T-cell (primary cell): ENCODE measurements at regions not wholly inside any gene's neighbourhood (a gene's known extent, or its start where the extent isn't known, plus 50 kb on each side); places are given as distances from the start of the nearest gene placed in this dataset.

ENCODE experiments used
- ATAC-seq, 4 experiments: fragments of 200-7000 bp in 3 of 4; fragments of 150-1000 bp in 1 of 4; cut with Tn5 transposase; replicated peaks in 1 of 4; 1 replicate in 3 of 4; 2 replicates in 1 of 4; pipeline ENCODE4 v1.10.0; 2021; ENCODE audit warnings: moderate library complexity in 3 of 4, mild to moderate bottlenecking in 2 of 4, moderate number of reproducible peaks in 1 of 4
- CTCF ChIA-PET, 2 donors: fragments of 300-600 bp; sonication (Branson Sonifier 250); formaldehyde crosslinking; loops; one replicate each; lab custom pipeline; 2022; ENCODE audit warnings: antibody characterized with exemption in 2 of 2; lab: Charles Lee
- POLR2A ChIA-PET, 2 donors: fragments of 300-600 bp; sonication (Branson Sonifier 250); formaldehyde crosslinking; loops; one replicate each; lab custom pipeline; 2022; ENCODE audit warnings: antibody characterized with exemption in 2 of 2; lab: Charles Lee
- DNase-seq, 35 experiments: peaks; one replicate each; pipeline versions ENCODE4 v3.0.0 to v3.0.0-alpha.2; 2013 to 2023
- H3K27ac ChIP-seq: one replicate; pipeline ENCODE4 v1.5.1; 2013; ENCODE audit warnings: low read length
- H3K27me3 ChIP-seq, 2 experiments: replicated peaks in 1 of 2; 1 replicate in 1 of 2; 2 replicates in 1 of 2; pipeline versions ENCODE4 v1.6.1 to v1.7.0; 2013; ENCODE audit warnings: low read length in 1 of 2, mixed read lengths in 1 of 2; ENCODE audit not compliant: control insufficient read depth in 2 of 2, insufficient read depth in 2 of 2; ENCODE audit errors: extremely low read depth in 1 of 2
- H3K36me3 ChIP-seq, 2 donors: 1 replicate in 1 of 2; 2 replicates in 1 of 2; pipeline versions ENCODE4 v1.6.1 to v1.7.0; 2013; ENCODE audit warnings: low read length in 1 of 2; ENCODE audit not compliant: control insufficient read depth in 2 of 2, insufficient read depth in 1 of 2; ENCODE audit errors: extremely low read depth in 1 of 2
- H3K4me1 ChIP-seq, 2 experiments: 1 replicate in 1 of 2; 2 replicates in 1 of 2; pipeline versions ENCODE4 v1.6.1 to v1.7.0; 2013; ENCODE audit warnings: low read length in 2 of 2, mixed read lengths in 1 of 2; ENCODE audit not compliant: insufficient read depth in 2 of 2, control insufficient read depth in 1 of 2; ENCODE audit errors: extremely low read depth in 1 of 2
- H3K4me3 ChIP-seq, 2 donors: 1 replicate in 1 of 2; 2 replicates in 1 of 2; pipeline versions ENCODE4 v1.5.1 to v1.7.0; 2013; ENCODE audit warnings: mild to moderate bottlenecking in 2 of 2, low read length in 1 of 2, moderate library complexity in 1 of 2; ENCODE audit not compliant: control insufficient read depth in 1 of 2; ENCODE audit errors: extremely low read depth in 1 of 2
- H3K9me3 ChIP-seq: 2 replicates; pipeline ENCODE4 v1.7.0; 2013
- H3K27ac Mint-ChIP-seq, 2 donors: one replicate each; pipeline ENCODE4 v1.8.0; 2020 to 2021; ENCODE audit warnings: mild to moderate bottlenecking in 2 of 2, mixed read lengths in 2 of 2
- H3K27me3 Mint-ChIP-seq, 2 donors: one replicate each; pipeline ENCODE4 v1.8.0; 2021 to 2022; ENCODE audit warnings: mixed read lengths in 2 of 2
- H3K36me3 Mint-ChIP-seq: one replicate; pipeline ENCODE4 v1.8.0; 2021; ENCODE audit warnings: mixed read lengths
- H3K4me1 Mint-ChIP-seq, 3 donors: one replicate each; pipeline ENCODE4 v1.8.0; 2020 to 2022; ENCODE audit warnings: mixed read lengths in 3 of 3, mild to moderate bottlenecking in 1 of 3
- H3K4me3 Mint-ChIP-seq, 3 donors: one replicate each; pipeline ENCODE4 v1.8.0; 2020 to 2022; ENCODE audit warnings: mild to moderate bottlenecking in 3 of 3, mixed read lengths in 3 of 3, moderate library complexity in 3 of 3
- H3K9me3 Mint-ChIP-seq, 3 donors: one replicate each; pipeline ENCODE4 v1.8.0; 2020 to 2022; ENCODE audit warnings: mixed read lengths in 3 of 3
- WGBS: methylation state at CpG from one replicate; pipeline ENCODE4 v1.1.5; 2013; ENCODE audit warnings: missing lambda C conversion rate; ENCODE audit not compliant: insufficient coverage; 5-methylcytosine and 5-hydroxymethylcytosine counted together

GRCh38 chr6:165864925-165865324 lies 201.9 kb upstream of the PDE10A start:
- Mint-ChIP-seq H3K4me1 (no peaks in the 10 kb centered on the region), H3K4me3 (no peak overlapping the region), H3K27ac (no peak overlapping the region), H3K36me3 (no peaks in the 10 kb centered on the region), H3K27me3 (peaks cover 18 to 34% of the 10 kb centered on the region in 2 donors), H3K9me3 (peaks cover 9 to 30% (median 16%) of the 10 kb centered on the region in 3 donors)
- H3K27me3 ChIP-seq: peaks cover 0 to 6% of the 10 kb centered on the region in 2 experiments
- WGBS: 80% methylated on average over 1 of the region's 1 CpG
- no peak overlapping the region for H3K27ac ChIP-seq
- no peaks in the 10 kb centered on the region for H3K9me3 ChIP-seq
- DNase-seq: no peak
- no peaks in the 10 kb centered on the region for H3K4me1 ChIP-seq
- POLR2A ChIA-PET: no interaction called here
- CTCF ChIA-PET: interaction anchor here in 1 of 2 donors (1.0 kb wide), 1 partner anchor 17 kb away, joined by 3 read pairs; no protein-coding TSS in a partner anchor
- H3K36me3 ChIP-seq: no peaks in the 10 kb centered on the region
- H3K4me3 ChIP-seq: no peak overlapping the region
- no peak for ATAC-seq

- CTCF ChIA-PET: no interaction called here
These were observed 201.2 kb upstream of the PDE10A start for GRCh38 chr6:165864218-165864617.

GRCh38 chr6:165863801-165864200 lies 200.8 kb upstream of the PDE10A start:
- CTCF ChIA-PET: no interaction called here
- no peak overlapping the region for H3K27ac Mint-ChIP-seq
- no peaks in the 10 kb centered on the region for H3K36me3 Mint-ChIP-seq
- no peaks in the 10 kb centered on the region for H3K36me3 ChIP-seq
- POLR2A ChIA-PET: no interaction called here
- H3K27ac ChIP-seq: no peak overlapping the region
- ATAC-seq (no peak), DNase-seq (no peak)
- H3K4me1 ChIP-seq: no peaks in the 10 kb centered on the region
- H3K4me3 Mint-ChIP-seq: no peak overlapping the region
- peaks cover 18 to 35% of the 10 kb centered on the region in 2 donors for H3K27me3 Mint-ChIP-seq
- no peaks in the 10 kb centered on the region for H3K9me3 ChIP-seq
- H3K4me3 ChIP-seq: no peak overlapping the region
- H3K4me1 Mint-ChIP-seq: no peaks in the 10 kb centered on the region
- H3K9me3 Mint-ChIP-seq: peaks cover 0 to 21% (median 9%) of the 10 kb centered on the region in 3 donors
- H3K27me3 ChIP-seq: peaks cover 0 to 9% of the 10 kb centered on the region in 2 experiments
- WGBS: no CpG with 5 or more reads among the region's 3 CpGs

More at GRCh38 chr6:165864218-165864617, 201.2 kb upstream of the PDE10A start:
- ATAC-seq (no peak), DNase-seq (no peak)
- POLR2A ChIA-PET: no interaction called here
- Histone ChIP-seq H3K36me3 (no peaks in the 10 kb centered on the region), H3K4me1 (no peaks in the 10 kb centered on the region), H3K9me3 (no peaks in the 10 kb centered on the region), H3K4me3 (no peak overlapping the region), H3K27ac (no peak overlapping the region), H3K27me3 (peaks cover 0 to 9% of the 10 kb centered on the region in 2 experiments)
- Mint-ChIP-seq H3K36me3 (no peaks in the 10 kb centered on the region), H3K27me3 (peaks cover 18 to 35% of the 10 kb centered on the region in 2 donors), H3K4me1 (no peaks in the 10 kb centered on the region), H3K4me3 (no peak overlapping the region), H3K9me3 (peaks cover 2 to 23% (median 9%) of the 10 kb centered on the region in 3 donors), H3K27ac (no peak overlapping the region)

- ATAC-seq (no peak), DNase-seq (no peak)
- peaks cover 0 to 9% of the 10 kb centered on the region in 2 experiments for H3K27me3 ChIP-seq
- no peaks in the 10 kb centered on the region for H3K4me1 Mint-ChIP-seq
- H3K4me3 ChIP-seq: no peak overlapping the region
- H3K27me3 Mint-ChIP-seq: peaks cover 18 to 38% of the 10 kb centered on the region in 2 donors
- no peaks in the 10 kb centered on the region for H3K4me1 ChIP-seq
- ChIA-PET CTCF (no interaction called here), POLR2A (no interaction called here)
- H3K27ac ChIP-seq: no peak overlapping the region
- H3K27ac Mint-ChIP-seq: no peak overlapping the region
- H3K9me3 ChIP-seq: no peaks in the 10 kb centered on the region
- peaks cover 0 to 21% (median 9%) of the 10 kb centered on the region in 3 donors for H3K9me3 Mint-ChIP-seq
- no peak overlapping the region for H3K4me3 Mint-ChIP-seq
- no peaks in the 10 kb centered on the region for H3K36me3 Mint-ChIP-seq
- WGBS: 33% methylated on average over 1 of the region's 4 CpGs
- H3K36me3 ChIP-seq: no peaks in the 10 kb centered on the region
These were observed 199.8 kb upstream of the PDE10A start for GRCh38 chr6:165862813-165863212.

- Histone ChIP-seq H3K27ac (no peak overlapping the region), H3K9me3 (no peaks in the 10 kb centered on the region), H3K4me3 (no peak overlapping the region), H3K36me3 (no peaks in the 10 kb centered on the region), H3K27me3 (peaks cover 8 to 14% of the 10 kb centered on the region in 2 experiments), H3K4me1 (no peaks in the 10 kb centered on the region)
- Mint-ChIP-seq H3K27me3 (peaks cover 22 to 41% of the 10 kb centered on the region in 2 donors), H3K9me3 (peaks cover 0 to 9% (median 4%) of the 10 kb centered on the region in 3 donors), H3K4me1 (no peaks in the 10 kb centered on the region), H3K36me3 (no peaks in the 10 kb centered on the region), H3K4me3 (no peak overlapping the region), H3K27ac (no peak overlapping the region)
- POLR2A ChIA-PET: no interaction called here
- ATAC-seq (no peak), DNase-seq (no peak)
- CTCF ChIA-PET: interaction anchor here in 1 of 2 donors (1.9 kb wide), 1 partner anchor 9 kb away, joined by 4 read pairs; no protein-coding TSS in a partner anchor
- 60% methylated on average over 5 of the region's 6 CpGs for WGBS
These were observed 198.2 kb upstream of the PDE10A start for GRCh38 chr6:165861226-165861625.

GRCh38 chr6:165858586-165858985 lies 195.5 kb upstream of the PDE10A start:
- no peaks in the 10 kb centered on the region for H3K36me3 ChIP-seq
- peaks cover 12 to 40% of the 10 kb centered on the region in 2 experiments for H3K27me3 ChIP-seq
- H3K4me1 Mint-ChIP-seq: no peaks in the 10 kb centered on the region
- no peak overlapping the region for H3K4me3 ChIP-seq
- WGBS: no CpG with 5 or more reads among the region's 1 CpG
- DNase-seq: no peak
- no peaks in the 10 kb centered on the region for H3K9me3 Mint-ChIP-seq
- H3K27me3 Mint-ChIP-seq: peaks cover 34 to 46% of the 10 kb centered on the region in 2 donors
- no peak for ATAC-seq
- no peak overlapping the region for H3K27ac Mint-ChIP-seq
- no peak overlapping the region for H3K27ac ChIP-seq
- H3K36me3 Mint-ChIP-seq: no peaks in the 10 kb centered on the region
- ChIA-PET POLR2A (no interaction called here), CTCF (no interaction called here)
- no peak overlapping the region for H3K4me3 Mint-ChIP-seq
- H3K4me1 ChIP-seq: no peaks in the 10 kb centered on the region
- no peaks in the 10 kb centered on the region for H3K9me3 ChIP-seq

- H3K4me1 Mint-ChIP-seq: no peaks in the 10 kb centered on the region
- POLR2A ChIA-PET: no interaction called here
- no peaks in the 10 kb centered on the region for H3K36me3 ChIP-seq
- H3K4me3 Mint-ChIP-seq: no peak overlapping the region
- no peaks in the 10 kb centered on the region for H3K4me1 ChIP-seq
- no peak overlapping the region for H3K27ac ChIP-seq
- 88% methylated on average over 4 of the region's 5 CpGs for WGBS
- H3K27me3 ChIP-seq: peaks cover 21 to 41% of the 10 kb centered on the region in 2 experiments
- H3K4me3 ChIP-seq: no peak overlapping the region
- CTCF ChIA-PET: no interaction called here
- no peak for DNase-seq
- peaks cover 41 to 54% of the 10 kb centered on the region in 2 donors for H3K27me3 Mint-ChIP-seq
- H3K9me3 Mint-ChIP-seq: no peaks in the 10 kb centered on the region
- ATAC-seq: no peak
- no peaks in the 10 kb centered on the region for H3K36me3 Mint-ChIP-seq
- no peak overlapping the region for H3K27ac Mint-ChIP-seq
- no peaks in the 10 kb centered on the region for H3K9me3 ChIP-seq
These were observed 192.8 kb upstream of the PDE10A start for GRCh38 chr6:165855856-165856255.
